ENCODE measurements at regions not wholly inside any gene's neighbourhood (a gene's known extent, or its start where the extent isn't known, plus 50 kb on each side); places are given as distances from the start of the nearest gene placed in this dataset.

DNA sequence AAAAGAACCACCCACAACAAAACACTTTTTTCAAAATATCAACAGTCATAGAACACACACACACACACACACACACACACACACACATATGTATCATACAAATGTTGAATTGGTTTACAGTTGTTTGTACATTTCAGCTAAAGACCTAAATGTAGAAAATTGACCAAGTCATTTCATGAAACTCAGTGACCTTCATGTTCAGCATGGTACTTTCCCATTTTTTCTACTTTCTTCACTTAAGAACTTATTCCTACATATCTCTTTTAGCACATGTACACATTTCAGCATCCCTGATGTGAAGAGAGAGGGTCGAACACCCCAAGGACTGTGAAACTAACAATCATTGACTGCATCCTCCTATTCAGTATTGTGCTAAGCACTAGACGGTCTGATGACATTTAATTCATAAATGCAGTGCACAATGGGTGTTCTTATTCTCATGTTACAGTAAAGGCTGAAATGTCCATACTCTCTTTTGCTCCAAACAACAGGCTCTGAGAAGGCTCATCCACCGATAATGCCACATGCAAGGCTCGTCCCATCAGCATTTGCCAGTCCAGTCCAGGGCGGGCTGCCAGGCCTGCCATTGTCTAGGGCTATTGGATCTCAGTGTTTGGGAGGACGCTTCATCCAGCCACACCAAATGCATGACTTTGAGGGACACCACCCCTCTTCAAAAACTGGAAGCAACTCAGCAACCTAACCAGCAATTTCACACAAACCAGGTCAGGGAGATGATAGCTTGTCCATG lies 150.1 kb upstream of the RUNX1 start:
- no peak for TF ChIP-seq CTCF (IDR thresholded peaks at IDR 0.05; ENCODE audit: low read depth, low read length, missing control alignments)
- DNase-seq (ENCODE audit: low read depth), result no peak
- no peak overlapping the region for H3K4me3 ChIP-seq (ENCODE audit: low read depth, low read length)
- in situ Hi-C loops (cut with HindIII; ENCODE audit: low sequenced_read_pairs), result no loop called here

DNA sequence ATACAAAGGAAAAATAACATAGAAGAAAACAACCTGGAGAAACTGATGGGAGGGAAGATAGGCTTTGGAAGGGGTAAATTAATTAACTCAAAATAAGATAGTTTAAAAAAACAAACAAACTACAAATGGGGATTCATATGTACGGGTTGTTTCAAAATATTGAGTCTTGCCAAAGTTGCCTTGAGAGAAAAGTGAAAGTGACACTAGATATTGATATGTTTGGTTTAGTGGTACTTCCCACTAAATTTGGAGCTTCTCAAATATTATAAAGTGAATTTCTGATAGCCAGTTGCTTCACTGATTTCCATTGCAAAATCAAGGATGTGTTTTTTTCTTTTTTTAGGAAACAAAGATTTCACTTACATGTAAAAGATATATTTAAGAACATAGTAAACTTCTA lies 149.5 kb upstream of the RUNX1 start:
- DNase-seq (ENCODE audit: low read depth), result no peak
- H3K4me3 ChIP-seq (ENCODE audit: low read depth, low read length), result no peak overlapping the region
- in situ Hi-C loops (cut with HindIII; ENCODE audit: low sequenced_read_pairs), result no loop called here
- TF ChIP-seq CTCF (IDR thresholded peaks at IDR 0.05; ENCODE audit: low read depth, low read length, missing control alignments), result no peak

DNA sequence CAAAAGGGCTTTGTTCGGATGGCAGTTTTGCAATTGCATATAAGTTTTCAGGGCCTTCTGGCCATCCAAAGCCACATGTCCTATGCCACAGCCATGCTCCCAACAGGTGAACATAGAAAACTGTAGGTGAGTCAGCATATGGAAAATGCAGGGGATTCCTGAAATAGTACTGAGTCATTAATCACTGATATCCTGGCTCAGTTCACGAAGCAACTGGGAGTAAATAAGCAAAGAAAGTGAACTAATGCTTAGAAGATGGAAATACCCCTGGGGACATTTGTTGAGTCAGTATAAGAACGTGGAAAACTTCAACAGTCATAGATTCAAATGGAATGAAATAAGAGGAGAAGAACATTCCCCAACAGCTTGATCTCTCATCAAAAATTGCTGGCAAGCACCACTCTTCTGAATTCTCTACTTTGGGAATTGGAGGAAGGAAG lies 148.9 kb upstream of the RUNX1 start:
- in situ Hi-C loops (cut with HindIII; ENCODE audit: low sequenced_read_pairs), result no loop called here
- H3K4me3 ChIP-seq (ENCODE audit: low read depth, low read length), result no peak overlapping the region
- DNase-seq (ENCODE audit: low read depth), result peak; percentile 66
- TF ChIP-seq CTCF (IDR thresholded peaks at IDR 0.05; ENCODE audit: low read depth, low read length, missing control alignments), result no peak

GRCh38 chr21:35197191-35197590 lies 148.1 kb upstream of the RUNX1 start:
- no peak for TF ChIP-seq CTCF (IDR thresholded peaks at IDR 0.05; ENCODE audit: low read depth, low read length, missing control alignments)
- no peak overlapping the region for H3K4me3 ChIP-seq (ENCODE audit: low read depth, low read length)
- in situ Hi-C loops (cut with HindIII; ENCODE audit: low sequenced_read_pairs), result no loop called here
- no peak for DNase-seq (ENCODE audit: low read depth)

DNA sequence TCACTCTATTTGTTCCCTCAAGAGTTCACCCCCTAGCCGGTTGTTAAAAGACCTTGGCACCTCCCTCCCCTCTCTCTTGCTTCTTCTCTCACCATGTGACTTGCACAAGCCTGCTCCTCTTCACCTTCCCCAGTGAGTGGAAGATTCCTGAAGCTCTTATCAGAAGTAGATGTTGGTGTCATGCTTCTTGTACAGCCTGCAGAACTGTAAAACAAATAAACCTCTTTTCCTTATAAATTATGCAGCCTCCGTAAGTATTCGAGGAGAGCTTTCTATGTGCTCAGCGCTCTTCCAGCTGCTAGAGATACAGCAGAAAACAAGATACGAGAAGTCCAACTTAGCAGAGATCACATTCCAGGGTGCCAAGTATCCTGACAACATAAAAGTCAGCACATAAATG lies 147.0 kb upstream of the RUNX1 start:
- no peak for TF ChIP-seq CTCF (IDR thresholded peaks at IDR 0.05; ENCODE audit: low read depth, low read length, missing control alignments)
- DNase-seq (ENCODE audit: low read depth), result no peak
- in situ Hi-C loops (cut with HindIII; ENCODE audit: low sequenced_read_pairs), result no loop called here
- no peak overlapping the region for H3K4me3 ChIP-seq (ENCODE audit: low read depth, low read length)

- no peak overlapping the region for H3K4me3 ChIP-seq (ENCODE audit: low read depth, low read length)
- in situ Hi-C loops (cut with HindIII; ENCODE audit: low sequenced_read_pairs), result no loop called here
- TF ChIP-seq CTCF (IDR thresholded peaks at IDR 0.05; ENCODE audit: low read depth, low read length, missing control alignments), result no peak
- DNase-seq (ENCODE audit: low read depth), result no peak
Measured at GRCh38 chr21:35195232-35195631, 146.1 kb upstream of the RUNX1 start.
